Choroid plexus epithelial cell (primary cell): ENCODE measurements at regions not wholly inside any gene's neighbourhood (a gene's known extent, or its start where the extent isn't known, plus 50 kb on each side); places are given as distances from the start of the nearest gene placed in this dataset.

Source experiments
- DNase-seq: peaks from one replicate; pipeline ENCODE4 v3.0.0-alpha.2; 2010; ENCODE audit warnings: low read depth
- H3K4me3 ChIP-seq: 2 replicates; pipeline ENCODE4 v1.5.1; 2011; ENCODE audit warnings: low read depth, mild to moderate bottlenecking, control low read depth, low read length, moderate library complexity
- CTCF ChIP-seq: conservative IDR thresholded peaks from 2 replicates; pipeline ENCODE4 v1.5.1; 2011; ENCODE audit warnings: low read depth, mild to moderate bottlenecking, control low read depth, inconsistent platforms, low read length, moderate library complexity

- DNase-seq: no peak
- H3K4me3 ChIP-seq: no peak overlapping the region
- TF ChIP-seq CTCF: no peak
Observed at GRCh38 chr5:168179192-168179593, 112.3 kb upstream of the WWC1 start.

DNA sequence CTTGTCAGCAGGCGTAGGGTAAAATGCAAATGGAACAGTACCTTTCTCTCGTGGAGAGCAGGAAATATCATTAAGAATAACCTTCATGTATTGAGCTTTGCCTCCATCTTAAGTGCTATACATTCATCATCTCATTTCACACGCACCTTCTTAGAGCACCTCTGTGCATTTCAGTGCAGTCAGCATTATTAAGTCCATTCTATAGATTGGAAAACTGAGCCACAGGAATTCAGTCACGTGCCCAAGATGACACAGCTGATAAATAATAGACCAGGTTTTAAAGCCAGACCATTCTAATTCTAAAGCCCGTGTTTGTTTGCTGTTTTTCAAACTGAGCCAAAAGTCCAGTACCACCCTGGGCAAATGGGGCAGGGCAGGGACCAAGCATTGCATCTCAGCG lies 109.2 kb upstream of the WWC1 start:
- no peak for DNase-seq

GRCh38 chr5:168184103-168184502 lies 107.3 kb upstream of the WWC1 start:
- no peak for DNase-seq
- no peak for TF ChIP-seq CTCF

More for the DNA sequence above, 109.2 kb upstream of the WWC1 start:
- H3K4me3 ChIP-seq: no peak overlapping the region
- TF ChIP-seq CTCF: no peak

GRCh38 chr5:168186289-168187074 lies 105.0 kb upstream of the WWC1 start:
- no peak for TF ChIP-seq CTCF
- no peak for DNase-seq
- H3K4me3 ChIP-seq: no peak overlapping the region

More at GRCh38 chr5:168184103-168184502, 107.3 kb upstream of the WWC1 start:
- no peak overlapping the region for H3K4me3 ChIP-seq

GRCh38 chr5:168187614-168188013 lies 103.8 kb upstream of the WWC1 start:
- no peak for DNase-seq
- no peak for TF ChIP-seq CTCF
- no peak overlapping the region for H3K4me3 ChIP-seq

GRCh38 chr5:168188182-168188581 lies 103.3 kb upstream of the WWC1 start:
- no peak for DNase-seq
- H3K4me3 ChIP-seq: no peak overlapping the region
- no peak for TF ChIP-seq CTCF

DNA sequence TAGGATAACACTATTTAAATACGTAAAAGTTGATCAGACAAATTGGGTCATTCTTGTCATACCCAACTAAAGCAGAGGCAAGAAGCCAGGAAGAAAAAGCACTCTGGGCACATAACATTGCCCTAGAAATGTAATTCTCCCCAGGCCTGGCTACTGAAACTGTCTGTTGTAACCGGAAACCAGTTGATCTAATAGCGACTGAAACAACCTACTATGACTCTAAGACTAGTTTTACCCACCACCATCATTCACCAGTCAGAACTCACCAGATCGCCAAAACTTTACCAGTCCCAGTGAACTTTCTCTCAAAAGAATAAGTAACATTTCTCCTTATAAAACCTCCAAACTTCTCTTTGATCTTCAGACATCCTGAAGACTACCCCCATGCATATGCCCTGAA lies 99.3 kb upstream of the WWC1 start:
- no peak for TF ChIP-seq CTCF
- H3K4me3 ChIP-seq: no peak overlapping the region
- no peak for DNase-seq
